Hepatocyte (in vitro differentiated cells): ENCODE measurements at regions not wholly inside any gene's neighbourhood (a gene's known extent, or its start where the extent isn't known, plus 50 kb on each side); places are given as distances from the start of the nearest gene placed in this dataset.

ENCODE experiments used
- EZH2phosphoT487 ChIP-seq: fragments of 200-600 bp; sonication (generic); IDR thresholded peaks from one replicate; pipeline ENCODE4 v1.6.1; 2018; ENCODE audit warnings: antibody characterized with exemption, mild to moderate bottlenecking, low read depth, moderate library complexity; ENCODE audit not compliant: unreplicated experiment, severe bottlenecking
- TF ChIP-seq, protein P1 (sequence below): fragments of 200-600 bp; sonication (generic); IDR thresholded peaks from 2 replicates; pipeline ENCODE4 v1.5.1; 2016; ENCODE audit warnings: antibody characterized with exemption, mild to moderate bottlenecking; ENCODE audit not compliant: poor library complexity

DNA sequence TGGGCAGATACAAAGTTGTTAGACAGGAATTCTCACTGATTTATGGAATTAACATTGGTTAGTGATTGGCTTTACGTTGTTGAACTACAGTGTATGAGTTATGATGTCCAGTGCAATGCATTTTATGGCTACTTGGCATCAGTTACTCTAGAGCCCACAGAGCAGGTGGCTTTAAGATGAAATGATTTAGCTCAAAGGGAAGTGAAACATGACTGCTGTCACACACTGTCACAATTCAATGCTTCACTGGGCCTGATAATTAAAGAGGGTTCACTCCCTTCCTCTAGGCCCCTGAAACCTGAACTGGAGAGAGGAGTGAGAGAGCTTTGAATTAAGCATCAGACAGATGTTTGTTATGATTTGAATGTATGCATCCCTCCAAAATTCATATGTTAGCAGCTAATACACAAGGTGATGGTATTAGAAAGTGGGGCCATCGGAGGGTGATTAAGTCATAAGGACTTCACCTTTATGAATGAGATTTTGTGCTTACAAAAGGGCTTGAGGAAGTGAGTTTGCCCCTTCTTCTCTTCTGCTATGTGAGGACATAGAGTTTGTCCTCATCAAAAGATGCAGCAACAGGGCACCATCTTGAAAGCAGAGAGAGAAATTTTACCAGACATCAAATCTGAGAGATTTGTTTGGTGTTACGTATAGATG, 175.8 kb upstream of the GRIN2B start:
- TF ChIP-seq, protein P1, sequence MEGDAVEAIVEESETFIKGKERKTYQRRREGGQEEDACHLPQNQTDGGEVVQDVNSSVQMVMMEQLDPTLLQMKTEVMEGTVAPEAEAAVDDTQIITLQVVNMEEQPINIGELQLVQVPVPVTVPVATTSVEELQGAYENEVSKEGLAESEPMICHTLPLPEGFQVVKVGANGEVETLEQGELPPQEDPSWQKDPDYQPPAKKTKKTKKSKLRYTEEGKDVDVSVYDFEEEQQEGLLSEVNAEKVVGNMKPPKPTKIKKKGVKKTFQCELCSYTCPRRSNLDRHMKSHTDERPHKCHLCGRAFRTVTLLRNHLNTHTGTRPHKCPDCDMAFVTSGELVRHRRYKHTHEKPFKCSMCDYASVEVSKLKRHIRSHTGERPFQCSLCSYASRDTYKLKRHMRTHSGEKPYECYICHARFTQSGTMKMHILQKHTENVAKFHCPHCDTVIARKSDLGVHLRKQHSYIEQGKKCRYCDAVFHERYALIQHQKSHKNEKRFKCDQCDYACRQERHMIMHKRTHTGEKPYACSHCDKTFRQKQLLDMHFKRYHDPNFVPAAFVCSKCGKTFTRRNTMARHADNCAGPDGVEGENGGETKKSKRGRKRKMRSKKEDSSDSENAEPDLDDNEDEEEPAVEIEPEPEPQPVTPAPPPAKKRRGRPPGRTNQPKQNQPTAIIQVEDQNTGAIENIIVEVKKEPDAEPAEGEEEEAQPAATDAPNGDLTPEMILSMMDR: no peak
- no peak for TF ChIP-seq EZH2phosphoT487
